ENCODE measurements at regions not wholly inside any gene's neighbourhood (a gene's known extent, or its start where the extent isn't known, plus 50 kb on each side); places are given as distances from the start of the nearest gene placed in this dataset.
A peak's percentile ranks its signal among the peaks of the same experiment; 100 is the strongest.

- intact Hi-C loops (cut with DNase I), result no loop called here
- no peaks in the 10 kb centered on the region for H3K36me3 ChIP-seq
- H3K4me3 ChIP-seq, result no peak overlapping the region
- no peak for DNase-seq
- no peaks in the 10 kb centered on the region for H3K9me3 ChIP-seq
- H3K4me1 ChIP-seq, result no peaks in the 10 kb centered on the region
- no peaks in the 10 kb centered on the region for H3K27me3 ChIP-seq (ENCODE audit: low read depth)
- TF ChIP-seq CTCF (IDR thresholded peaks at IDR 0.05), result no peak
- H3K27ac ChIP-seq, result no peak overlapping the region
- no peak for ATAC-seq
Measured at GRCh38 chr3:174414902-174415301, 444.2 kb upstream of the NAALADL2 start.

- Histone ChIP-seq H3K36me3 (no peaks in the 10 kb centered on the region), H3K27me3 (ENCODE audit: low read depth) (no peaks in the 10 kb centered on the region), H3K4me1 (no peaks in the 10 kb centered on the region), H3K4me3 (no peak overlapping the region), H3K27ac (no peak overlapping the region), H3K9me3 (no peaks in the 10 kb centered on the region)
- intact Hi-C loops (cut with DNase I), result no loop called here
- TF ChIP-seq CTCF (IDR thresholded peaks at IDR 0.05), result no peak
- DNase-seq (peak; percentile 42), ATAC-seq (peak; percentile 32 to 69)
Measured at GRCh38 chr3:174417573-174417972, 441.6 kb upstream of the NAALADL2 start.

GRCh38 chr3:174419216-174419615, 439.9 kb upstream of the NAALADL2 start:
- no peak for DNase-seq
- Histone ChIP-seq H3K27me3 (ENCODE audit: low read depth) (no peaks in the 10 kb centered on the region), H3K9me3 (no peaks in the 10 kb centered on the region), H3K4me1 (no peaks in the 10 kb centered on the region), H3K4me3 (no peak overlapping the region), H3K36me3 (no peaks in the 10 kb centered on the region), H3K27ac (no peak overlapping the region)
- no peak for TF ChIP-seq CTCF (IDR thresholded peaks at IDR 0.05)
- ATAC-seq, result no peak
- intact Hi-C loops (cut with DNase I), result no loop called here

- Histone ChIP-seq H3K4me3 (no peak overlapping the region), H3K36me3 (no peaks in the 10 kb centered on the region), H3K4me1 (no peaks in the 10 kb centered on the region), H3K27me3 (ENCODE audit: low read depth) (no peaks in the 10 kb centered on the region), H3K27ac (no peak overlapping the region), H3K9me3 (no peaks in the 10 kb centered on the region)
- ATAC-seq, result no peak
- intact Hi-C loops (cut with DNase I), result no loop called here
- no peak for DNase-seq
- no peak for TF ChIP-seq CTCF (IDR thresholded peaks at IDR 0.05)
Measured at GRCh38 chr3:174423936-174424335, 435.2 kb upstream of the NAALADL2 start.

- intact Hi-C loops (cut with DNase I), result no loop called here
- Histone ChIP-seq H3K4me3 (no peak overlapping the region), H3K9me3 (no peaks in the 10 kb centered on the region), H3K4me1 (no peaks in the 10 kb centered on the region), H3K36me3 (no peaks in the 10 kb centered on the region), H3K27me3 (ENCODE audit: low read depth) (no peaks in the 10 kb centered on the region), H3K27ac (no peak overlapping the region)
- DNase-seq (no peak), ATAC-seq (no peak)
- TF ChIP-seq CTCF (IDR thresholded peaks at IDR 0.05), result no peak
Measured at GRCh38 chr3:174424656-174425055, 434.5 kb upstream of the NAALADL2 start.

GRCh38 chr3:174425422-174425821, 433.7 kb upstream of the NAALADL2 start:
- no peaks in the 10 kb centered on the region for H3K27me3 ChIP-seq (ENCODE audit: low read depth)
- no peaks in the 10 kb centered on the region for H3K9me3 ChIP-seq
- H3K4me3 ChIP-seq, result no peak overlapping the region
- TF ChIP-seq CTCF (IDR thresholded peaks at IDR 0.05), result no peak
- intact Hi-C loops (cut with DNase I), result no loop called here
- ATAC-seq, result no peak
- no peaks in the 10 kb centered on the region for H3K36me3 ChIP-seq
- no peak overlapping the region for H3K27ac ChIP-seq
- DNase-seq, result no peak
- no peaks in the 10 kb centered on the region for H3K4me1 ChIP-seq

Measured in lower lobe of right lung (tissue), 2 donors.